ENCODE measurements at regions not wholly inside any gene's neighbourhood (a gene's known extent, or its start where the extent isn't known, plus 50 kb on each side); places are given as distances from the start of the nearest gene placed in this dataset.

- DNase-seq: no peak
- Histone ChIP-seq H3K27me3 (ENCODE audit: control insufficient read depth, insufficient read depth, low read length) (no peaks in the 10 kb centered on the region), H3K4me1 (ENCODE audit: control insufficient read depth, insufficient read depth, low read length) (peaks cover 17% of the 10 kb centered on the region), H3K4me3 (ENCODE audit: low read length) (no peak overlapping the region), H3K27ac (ENCODE audit: low read length) (no peak overlapping the region), H3K9me3 (replicated peaks; ENCODE audit: control insufficient read depth, low read depth, low read length) (no peaks in the 10 kb centered on the region), H3K36me3 (ENCODE audit: control insufficient read depth, insufficient read depth, low read length) (no peaks in the 10 kb centered on the region)
- WGBS (ENCODE audit: insufficient coverage): no CpG with 5 or more reads among the region's 4 CpGs
Measured at GRCh38 chr2:240285725-240286124, 145.3 kb upstream of the OTOS start.

- DNase-seq: no peak
- WGBS (ENCODE audit: insufficient coverage): 74% methylated on average over 5 of the region's 6 CpGs
- H3K4me1 ChIP-seq (ENCODE audit: control insufficient read depth, insufficient read depth, low read length): peaks cover 25% of the 10 kb centered on the region
- H3K9me3 ChIP-seq (replicated peaks; ENCODE audit: control insufficient read depth, low read depth, low read length): no peaks in the 10 kb centered on the region
- H3K27me3 ChIP-seq (ENCODE audit: control insufficient read depth, insufficient read depth, low read length): no peaks in the 10 kb centered on the region
- H3K27ac ChIP-seq (ENCODE audit: low read length): no peak overlapping the region
- no peaks in the 10 kb centered on the region for H3K36me3 ChIP-seq (ENCODE audit: control insufficient read depth, insufficient read depth, low read length)
- no peak overlapping the region for H3K4me3 ChIP-seq (ENCODE audit: low read length)
Measured at GRCh38 chr2:240286596-240286995, 146.1 kb upstream of the OTOS start.

GRCh38 chr2:240287011-240287410 lies 146.6 kb upstream of the OTOS start:
- Histone ChIP-seq H3K36me3 (ENCODE audit: control insufficient read depth, insufficient read depth, low read length) (no peaks in the 10 kb centered on the region), H3K27me3 (ENCODE audit: control insufficient read depth, insufficient read depth, low read length) (peaks cover 2% of the 10 kb centered on the region), H3K9me3 (replicated peaks; ENCODE audit: control insufficient read depth, low read depth, low read length) (no peaks in the 10 kb centered on the region), H3K27ac (ENCODE audit: low read length) (no peak overlapping the region), H3K4me1 (ENCODE audit: control insufficient read depth, insufficient read depth, low read length) (peaks cover 28% of the 10 kb centered on the region), H3K4me3 (ENCODE audit: low read length) (no peak overlapping the region)
- DNase-seq: no peak
- WGBS (ENCODE audit: insufficient coverage): 78% methylated on average over 14 of the region's 14 CpGs

- DNase-seq: no peak
- Histone ChIP-seq H3K27me3 (ENCODE audit: control insufficient read depth, insufficient read depth, low read length) (peaks cover 2% of the 10 kb centered on the region), H3K36me3 (ENCODE audit: control insufficient read depth, insufficient read depth, low read length) (no peaks in the 10 kb centered on the region), H3K27ac (ENCODE audit: low read length) (no peak overlapping the region), H3K4me1 (ENCODE audit: control insufficient read depth, insufficient read depth, low read length) (peaks cover 34% of the 10 kb centered on the region), H3K4me3 (ENCODE audit: low read length) (no peak overlapping the region), H3K9me3 (replicated peaks; ENCODE audit: control insufficient read depth, low read depth, low read length) (no peaks in the 10 kb centered on the region)
- WGBS (ENCODE audit: insufficient coverage): 66% methylated on average over 11 of the region's 11 CpGs
Measured at GRCh38 chr2:240287496-240288086, 147.1 kb upstream of the OTOS start.

- Histone ChIP-seq H3K4me1 (ENCODE audit: control insufficient read depth, insufficient read depth, low read length) (peaks cover 39% of the 10 kb centered on the region), H3K4me3 (ENCODE audit: low read length) (no peak overlapping the region), H3K9me3 (replicated peaks; ENCODE audit: control insufficient read depth, low read depth, low read length) (no peaks in the 10 kb centered on the region), H3K27me3 (ENCODE audit: control insufficient read depth, insufficient read depth, low read length) (peaks cover 2% of the 10 kb centered on the region), H3K27ac (ENCODE audit: low read length) (no peak overlapping the region), H3K36me3 (ENCODE audit: control insufficient read depth, insufficient read depth, low read length) (no peaks in the 10 kb centered on the region)
- DNase-seq: no peak
- 66% methylated on average over 7 of the region's 7 CpGs for WGBS (ENCODE audit: insufficient coverage)
Measured at GRCh38 chr2:240288087-240288521, 147.4 kb upstream of the GPC1 start.

GRCh38 chr2:240289701-240290431 lies 145.6 kb upstream of the GPC1 start:
- Histone ChIP-seq H3K4me1 (ENCODE audit: control insufficient read depth, insufficient read depth, low read length) (peaks cover 53% of the 10 kb centered on the region), H3K4me3 (ENCODE audit: low read length) (no peak overlapping the region), H3K27ac (ENCODE audit: low read length) (no peak overlapping the region), H3K36me3 (ENCODE audit: control insufficient read depth, insufficient read depth, low read length) (no peaks in the 10 kb centered on the region), H3K9me3 (replicated peaks; ENCODE audit: control insufficient read depth, low read depth, low read length) (no peaks in the 10 kb centered on the region), H3K27me3 (ENCODE audit: control insufficient read depth, insufficient read depth, low read length) (peaks cover 2% of the 10 kb centered on the region)
- 67% methylated on average over 29 of the region's 30 CpGs for WGBS (ENCODE audit: insufficient coverage)
- DNase-seq: no peak

GRCh38 chr2:240290432-240291336 lies 144.8 kb upstream of the GPC1 start:
- Histone ChIP-seq H3K4me3 (ENCODE audit: low read length) (no peak overlapping the region), H3K4me1 (ENCODE audit: control insufficient read depth, insufficient read depth, low read length) (peaks cover 59% of the 10 kb centered on the region), H3K27me3 (ENCODE audit: control insufficient read depth, insufficient read depth, low read length) (peaks cover 2% of the 10 kb centered on the region), H3K9me3 (replicated peaks; ENCODE audit: control insufficient read depth, low read depth, low read length) (no peaks in the 10 kb centered on the region), H3K27ac (ENCODE audit: low read length) (no peak overlapping the region), H3K36me3 (ENCODE audit: control insufficient read depth, insufficient read depth, low read length) (no peaks in the 10 kb centered on the region)
- 83% methylated on average over 27 of the region's 30 CpGs for whole genome bisulfite sequencing (ENCODE audit: insufficient coverage)
- no peak for DNase-seq

- H3K9me3 ChIP-seq (replicated peaks; ENCODE audit: control insufficient read depth, low read depth, low read length): no peaks in the 10 kb centered on the region
- no peaks in the 10 kb centered on the region for H3K36me3 ChIP-seq (ENCODE audit: control insufficient read depth, insufficient read depth, low read length)
- H3K4me3 ChIP-seq (ENCODE audit: low read length): no peak overlapping the region
- peaks cover 2% of the 10 kb centered on the region for H3K27me3 ChIP-seq (ENCODE audit: control insufficient read depth, insufficient read depth, low read length)
- WGBS (ENCODE audit: insufficient coverage): 81% methylated on average over 12 of the region's 16 CpGs
- no peak for DNase-seq
- no peak overlapping the region for H3K27ac ChIP-seq (ENCODE audit: low read length)
- peaks cover 67% of the 10 kb centered on the region for H3K4me1 ChIP-seq (ENCODE audit: control insufficient read depth, insufficient read depth, low read length)
Measured at GRCh38 chr2:240291337-240292034, 144.0 kb upstream of the GPC1 start.

GRCh38 chr2:240292035-240292574 lies 143.4 kb upstream of the GPC1 start:
- Histone ChIP-seq H3K27ac (ENCODE audit: low read length) (no peak overlapping the region), H3K4me3 (ENCODE audit: low read length) (no peak overlapping the region), H3K9me3 (replicated peaks; ENCODE audit: control insufficient read depth, low read depth, low read length) (no peaks in the 10 kb centered on the region), H3K36me3 (ENCODE audit: control insufficient read depth, insufficient read depth, low read length) (no peaks in the 10 kb centered on the region), H3K27me3 (ENCODE audit: control insufficient read depth, insufficient read depth, low read length) (peaks cover 2% of the 10 kb centered on the region), H3K4me1 (ENCODE audit: control insufficient read depth, insufficient read depth, low read length) (peaks cover 73% of the 10 kb centered on the region)
- DNase-seq: no peak
- 77% methylated on average over 7 of the region's 8 CpGs for WGBS (ENCODE audit: insufficient coverage)

Measured in muscle of leg (tissue), 3 donors.